Tibial artery (tissue), 4 donors: ENCODE measurements at regions not wholly inside any gene's neighbourhood (a gene's known extent, or its start where the extent isn't known, plus 50 kb on each side); places are given as distances from the start of the nearest gene placed in this dataset.

ENCODE experiments used
- DNase-seq, 2 donors: peaks; one replicate each; pipeline ENCODE4 v3.0.0-alpha.2; 2019
- H3K27ac ChIP-seq, 2 donors: fragments of 200-600 bp; sonication (generic) in 1 of 2; 1 replicate in 1 of 2; 2 replicates in 1 of 2; pipeline ENCODE4 v1.5.1; 2018 to 2019; ENCODE audit warnings: mild to moderate bottlenecking in 1 of 2
- H3K27me3 ChIP-seq, 2 donors: fragments of 200-600 bp; sonication (generic) in 1 of 2; one replicate each; pipeline versions ENCODE4 v1.5.1 to v1.6.0; 2016 to 2019
- H3K36me3 ChIP-seq, 3 donors: fragments of 200-600 bp; sonication (generic) in 2 of 3; one replicate each; pipeline ENCODE4 v1.5.1; 2016 to 2019; ENCODE audit warnings: mild to moderate bottlenecking in 2 of 3
- H3K4me1 ChIP-seq, 4 donors: fragments of 200-600 bp; sonication (generic) in 2 of 4; 1 replicate in 3 of 4; 2 replicates in 1 of 4; pipeline ENCODE4 v1.5.1; 2016 to 2019
- H3K4me3 ChIP-seq, 2 donors: fragments of 200-600 bp; sonication (generic) in 1 of 2; 1 replicate in 1 of 2; 2 replicates in 1 of 2; pipeline ENCODE4 v1.5.1; 2018 to 2019; ENCODE audit warnings: mild to moderate bottlenecking in 2 of 2
- H3K9me3 ChIP-seq, 3 donors: fragments of 200-600 bp; sonication (generic) in 1 of 3; one replicate each; pipeline ENCODE4 v1.5.1; 2016 to 2019
- CTCF ChIP-seq, 2 experiments: fragments of 200-600 bp in 1 of 2; fragments of 450-650 bp in 1 of 2; IDR thresholded peaks; one replicate each; pipeline ENCODE4 v1.5.1; 2017 to 2019; ENCODE audit warnings: antibody characterized with exemption in 2 of 2, mild to moderate bottlenecking in 1 of 2, moderate library complexity in 1 of 2
- intact Hi-C: fragments of 100-400 bp; cut with DNase I; formaldehyde crosslinking; loops from one replicate; pipeline ENCODE4 v1.15.0; 2023; ENCODE audit warnings: low total_unique reads

DNA sequence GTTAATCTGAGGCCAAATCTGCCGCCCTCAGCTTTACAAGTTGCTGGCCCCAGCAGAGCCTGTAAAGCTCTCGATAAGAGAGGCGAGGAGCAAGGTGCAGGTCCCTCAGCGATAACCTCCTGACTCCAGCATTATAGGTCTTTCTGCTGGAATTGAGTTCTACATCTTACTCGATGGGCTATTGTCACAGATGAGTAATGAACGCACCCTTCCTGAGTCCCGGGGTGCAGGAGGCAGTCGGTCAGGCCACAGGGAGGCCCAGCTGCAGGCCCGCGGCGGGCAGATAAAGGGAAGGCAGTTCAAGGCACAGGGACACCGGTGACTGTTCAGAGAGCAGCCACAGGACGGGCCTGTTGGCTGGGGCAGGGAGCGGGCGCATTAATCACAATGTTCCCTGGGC is 157.6 kb upstream of the OBI1 start:
- Histone ChIP-seq H3K27ac (no peak overlapping the region), H3K9me3 (no peaks in the 10 kb centered on the region), H3K36me3 (no peaks in the 10 kb centered on the region), H3K27me3 (no peaks in the 10 kb centered on the region), H3K4me3 (no peak overlapping the region), H3K4me1 (no peaks in the 10 kb centered on the region)
- intact Hi-C loops, result no loop called here
- DNase-seq, result no peak
- no peak for TF ChIP-seq CTCF (IDR thresholded peaks at IDR 0.05)

GRCh38 chr13:78816154-78816553 is 157.2 kb upstream of the OBI1 start:
- Histone ChIP-seq H3K9me3 (no peaks in the 10 kb centered on the region), H3K27ac (no peak overlapping the region), H3K36me3 (no peaks in the 10 kb centered on the region), H3K4me3 (no peak overlapping the region), H3K4me1 (no peaks in the 10 kb centered on the region), H3K27me3 (no peaks in the 10 kb centered on the region)
- no peak for TF ChIP-seq CTCF (IDR thresholded peaks at IDR 0.05)
- intact Hi-C loops, result no loop called here
- no peak for DNase-seq

DNA sequence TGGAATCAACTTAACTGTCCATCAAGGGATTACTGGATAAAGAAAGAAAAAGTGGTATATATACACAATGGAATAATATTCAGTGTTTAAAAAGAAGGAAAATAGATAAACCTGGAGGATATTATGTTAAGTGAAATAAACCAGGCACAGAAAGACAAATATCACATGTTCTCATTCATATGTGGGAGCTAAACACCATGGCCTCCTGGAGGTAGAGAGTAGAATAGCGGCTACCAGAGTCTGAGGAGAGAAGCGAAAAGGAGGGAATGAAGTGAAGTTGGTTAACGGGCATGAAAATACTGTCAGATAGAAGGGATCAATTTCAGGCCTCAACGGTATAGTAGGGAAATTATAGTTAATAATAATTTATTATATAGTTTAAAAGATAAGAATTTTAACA is 147.5 kb upstream of the OBI1 start:
- no peak overlapping the region for H3K4me3 ChIP-seq
- H3K4me1 ChIP-seq, result no peaks in the 10 kb centered on the region
- no peak for TF ChIP-seq CTCF (IDR thresholded peaks at IDR 0.05)
- no peaks in the 10 kb centered on the region for H3K36me3 ChIP-seq
- no peaks in the 10 kb centered on the region for H3K27me3 ChIP-seq
- no peak overlapping the region for H3K27ac ChIP-seq
- no peaks in the 10 kb centered on the region for H3K9me3 ChIP-seq
- DNase-seq, result no peak
- intact Hi-C loops, result no loop called here

- H3K27me3 ChIP-seq, result no peaks in the 10 kb centered on the region
- DNase-seq, result no peak
Measured at GRCh38 chr13:78802912-78803311, 144.0 kb upstream of the OBI1 start.

DNA sequence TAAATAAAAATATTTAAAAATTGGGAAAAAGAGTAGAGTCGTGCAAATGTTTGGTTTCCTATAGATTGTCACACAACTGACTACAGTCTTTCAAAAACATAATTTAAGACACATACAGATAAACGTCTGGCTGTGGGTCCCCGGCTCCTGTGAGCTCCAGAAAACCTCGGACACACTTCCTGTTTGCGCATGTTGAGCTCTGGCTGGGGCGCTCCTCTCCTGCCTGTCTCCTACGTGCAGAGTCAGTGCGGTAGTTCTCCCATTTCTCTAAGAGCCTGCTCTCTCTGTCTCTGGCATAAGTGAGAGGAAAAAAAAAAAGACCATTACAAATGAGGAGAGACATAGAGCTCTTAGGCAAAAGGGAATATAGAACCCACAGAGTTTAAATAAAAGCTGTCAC is 128.2 kb upstream of the OBI1 start:
- Histone ChIP-seq H3K4me3 (no peak overlapping the region), H3K27me3 (no peaks in the 10 kb centered on the region), H3K4me1 (no peaks in the 10 kb centered on the region), H3K27ac (no peak overlapping the region), H3K9me3 (no peaks in the 10 kb centered on the region), H3K36me3 (no peaks in the 10 kb centered on the region)
- DNase-seq, result no peak
- intact Hi-C loops, result no loop called here
- TF ChIP-seq CTCF (IDR thresholded peaks at IDR 0.05), result no peak

More at GRCh38 chr13:78802912-78803311, 144.0 kb upstream of the OBI1 start:
- Histone ChIP-seq H3K4me3 (no peak overlapping the region), H3K4me1 (no peaks in the 10 kb centered on the region), H3K36me3 (no peaks in the 10 kb centered on the region), H3K27ac (no peak overlapping the region), H3K9me3 (no peaks in the 10 kb centered on the region)
- intact Hi-C loops, result no loop called here
- no peak for TF ChIP-seq CTCF (IDR thresholded peaks at IDR 0.05)

DNA sequence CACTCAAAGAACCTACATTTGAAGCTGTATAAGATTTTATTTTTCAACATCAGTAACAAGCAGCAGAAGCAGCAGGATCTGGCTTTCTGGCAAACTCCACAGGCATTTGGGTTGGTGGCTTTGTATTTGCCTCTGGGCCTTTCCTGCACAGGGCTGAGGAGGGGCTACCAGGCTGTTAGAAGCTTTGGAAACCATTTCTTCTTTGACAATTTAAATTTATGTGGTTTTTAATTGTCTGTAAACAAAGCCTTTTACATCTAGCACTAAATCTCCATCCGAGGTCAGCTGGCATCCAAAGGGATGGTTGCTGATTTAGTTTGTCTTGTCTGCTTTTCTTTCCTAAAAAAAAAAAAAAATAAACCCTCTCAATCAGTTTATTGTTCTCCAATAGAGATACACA is 127.5 kb upstream of the OBI1 start:
- intact Hi-C loops, result no loop called here

More for the DNA sequence above, 127.5 kb upstream of the OBI1 start:
- no peak for DNase-seq
- Histone ChIP-seq H3K9me3 (no peaks in the 10 kb centered on the region), H3K4me3 (no peak overlapping the region), H3K27ac (no peak overlapping the region), H3K27me3 (no peaks in the 10 kb centered on the region), H3K36me3 (no peaks in the 10 kb centered on the region), H3K4me1 (no peaks in the 10 kb centered on the region)
- TF ChIP-seq CTCF (IDR thresholded peaks at IDR 0.05), result no peak
